ENCODE measurements at regions not wholly inside any gene's neighbourhood (a gene's known extent, or its start where the extent isn't known, plus 50 kb on each side); places are given as distances from the start of the nearest gene placed in this dataset.

GRCh38 chr12:127307528-127307927, 959.4 kb upstream of the TMEM132C start (continued):
- TF ChIP-seq CHD7 (IDR thresholded peaks at IDR 0.05; ENCODE audit: insufficient replicate concordance, low read length), result no peak
